ENCODE measurements at regions not wholly inside any gene's neighbourhood (a gene's known extent, or its start where the extent isn't known, plus 50 kb on each side); places are given as distances from the start of the nearest gene placed in this dataset.

GRCh38 chrY:12642986-12643385 is 58.0 kb upstream of the USP9Y start:
- FAIRE-seq (peak; percentile 44), DNase-seq (ENCODE audit: low read depth, low spot score) (peak; percentile 75)
- H3K36me3 ChIP-seq (ENCODE audit: control insufficient read depth in 2 of 2, extremely low read depth in 1 of 2, insufficient read depth in 2 of 2, low read length in 2 of 2): no peaks in the 10 kb centered on the region
- H3K9me1 ChIP-seq (replicated peaks; ENCODE audit: control insufficient read depth, extremely low read depth, insufficient read depth, low read length): no peaks in the 10 kb centered on the region
- H3K4me3 ChIP-seq (replicated peaks in 1 of 3; ENCODE audit: insufficient read depth in 1 of 3, low read depth in 1 of 3, low read length in 3 of 3): no peak overlapping the region
- H3K4me1 ChIP-seq (ENCODE audit: control insufficient read depth, extremely low read depth, insufficient read depth, low read length): peaks cover 25% of the 10 kb centered on the region
- no peaks in the 10 kb centered on the region for H3K27me3 ChIP-seq (ENCODE audit: control insufficient read depth in 2 of 2, insufficient read depth in 2 of 2, low read length in 2 of 2)
- H3K9ac ChIP-seq (replicated peaks; ENCODE audit: extremely low read depth, insufficient read depth, low read length): peak overlapping the region; percentile 61
- H3K79me2 ChIP-seq (ENCODE audit: control insufficient read depth, insufficient read depth, low read length): no peaks in the 10 kb centered on the region
- H3K27ac ChIP-seq (ENCODE audit: insufficient read depth, low read depth, low read length): peak overlapping the region; percentile 80
- peak overlapping the region; percentile 52 for H3K4me2 ChIP-seq (ENCODE audit: insufficient read depth, low read length)
- H2AFZ ChIP-seq (ENCODE audit: low read depth, low read length): no peak overlapping the region
- POLR2A ChIA-PET: no interaction called here
- TF ChIP-seq POLR2A (IDR thresholded peaks at IDR 0.05; ENCODE audit: low read depth, low read length) (no peak), JUN (IDR thresholded peaks at IDR 0.05; ENCODE audit: borderline replicate concordance, insufficient read depth, insufficient read length, low read depth) (peak; percentile 80)
- no TSS peak for BruUV-seq (replicated peaks)
- dilution Hi-C loops (cut with MboI; ENCODE audit: extremely low pct_ligation_motif_present, low sequenced_read_pairs) (no loop called here), intact Hi-C loops (cut with micrococcal nuclease) (loop anchor here (1.0 kb wide), 2 partner anchors 8 to 91 kb away; no protein-coding TSS in a partner anchor)
- H3K9me3 ChIP-seq (replicated peaks; ENCODE audit: control insufficient read depth, insufficient read depth, low read length): no peaks in the 10 kb centered on the region
- CTCF ChIA-PET: interaction anchor here (0.7 to 1.0 kb wide), 4 partner anchors 17 to 166 kb away, joined by 3 read pairs; no protein-coding TSS in a partner anchor
- no peaks in the 10 kb centered on the region for H4K20me1 ChIP-seq (replicated peaks; ENCODE audit: control insufficient read depth, extremely low read depth, insufficient read depth, low read length)

- no peak for FAIRE-seq
- CTCF ChIA-PET: interaction anchor here (0.7 to 0.9 kb wide), 2 partner anchors 18 to 111 kb away, joined by 3 read pairs; no protein-coding TSS in a partner anchor
- Histone ChIP-seq H2AFZ (ENCODE audit: low read depth, low read length) (no peak overlapping the region), H3K9ac (replicated peaks; ENCODE audit: extremely low read depth, insufficient read depth, low read length) (peak overlapping the region; percentile 61), H3K4me3 (replicated peaks in 1 of 3; ENCODE audit: insufficient read depth in 1 of 3, low read depth in 1 of 3, low read length in 3 of 3) (no peak overlapping the region), H3K4me2 (ENCODE audit: insufficient read depth, low read length) (peak overlapping the region; percentile 52), H3K4me1 (ENCODE audit: control insufficient read depth, extremely low read depth, insufficient read depth, low read length) (peaks cover 25% of the 10 kb centered on the region), H3K27me3 (ENCODE audit: control insufficient read depth in 2 of 2, insufficient read depth in 2 of 2, low read length in 2 of 2) (no peaks in the 10 kb centered on the region), H3K36me3 (ENCODE audit: control insufficient read depth in 2 of 2, extremely low read depth in 1 of 2, insufficient read depth in 2 of 2, low read length in 2 of 2) (no peaks in the 10 kb centered on the region), H3K9me3 (replicated peaks; ENCODE audit: control insufficient read depth, insufficient read depth, low read length) (no peaks in the 10 kb centered on the region), H4K20me1 (replicated peaks; ENCODE audit: control insufficient read depth, extremely low read depth, insufficient read depth, low read length) (no peaks in the 10 kb centered on the region), H3K9me1 (replicated peaks; ENCODE audit: control insufficient read depth, extremely low read depth, insufficient read depth, low read length) (no peaks in the 10 kb centered on the region), H3K79me2 (ENCODE audit: control insufficient read depth, insufficient read depth, low read length) (no peaks in the 10 kb centered on the region), H3K27ac (ENCODE audit: insufficient read depth, low read depth, low read length) (peak overlapping the region; percentile 80)
- no peak for TF ChIP-seq POLR2A (IDR thresholded peaks at IDR 0.05; ENCODE audit: low read depth, low read length)
- no peak for TF ChIP-seq MYC (IDR thresholded peaks at IDR 0.05; ENCODE audit: low read depth, low read length)
- no peak for TF ChIP-seq JUN (IDR thresholded peaks at IDR 0.05; ENCODE audit: borderline replicate concordance, insufficient read depth, insufficient read length, low read depth)
- no peak for TF ChIP-seq POLR2AphosphoS5 (IDR thresholded peaks at IDR 0.05; ENCODE audit: insufficient read depth, low read depth, low read length)
- no peak for TF ChIP-seq MAX (IDR thresholded peaks at IDR 0.05; ENCODE audit: insufficient read depth, insufficient read length)
- DNase-seq (ENCODE audit: low read depth, low spot score): peak; percentile 1
- intact Hi-C loops (cut with micrococcal nuclease) (loop anchor here (1.0 kb wide), 2 partner anchors 7 to 92 kb away; no protein-coding TSS in a partner anchor), dilution Hi-C loops (cut with MboI; ENCODE audit: extremely low pct_ligation_motif_present, low sequenced_read_pairs) (no loop called here)
- POLR2A ChIA-PET: no interaction called here
- BruUV-seq (replicated peaks): no TSS peak
Observed at GRCh38 chrY:12643693-12644348, 57.2 kb upstream of the USP9Y start.

Measured in endothelial cell of umbilical vein (primary cell).